ENCODE measurements at regions not wholly inside any gene's neighbourhood (a gene's known extent, or its start where the extent isn't known, plus 50 kb on each side); places are given as distances from the start of the nearest gene placed in this dataset.

GRCh38 chr3:40997711-40998519, 201.4 kb upstream of the CTNNB1 start:
- H3K27ac ChIP-seq = no peak overlapping the region
- DNase-seq (ENCODE audit: low spot score) = no peak
- TF ChIP-seq, protein P1, sequence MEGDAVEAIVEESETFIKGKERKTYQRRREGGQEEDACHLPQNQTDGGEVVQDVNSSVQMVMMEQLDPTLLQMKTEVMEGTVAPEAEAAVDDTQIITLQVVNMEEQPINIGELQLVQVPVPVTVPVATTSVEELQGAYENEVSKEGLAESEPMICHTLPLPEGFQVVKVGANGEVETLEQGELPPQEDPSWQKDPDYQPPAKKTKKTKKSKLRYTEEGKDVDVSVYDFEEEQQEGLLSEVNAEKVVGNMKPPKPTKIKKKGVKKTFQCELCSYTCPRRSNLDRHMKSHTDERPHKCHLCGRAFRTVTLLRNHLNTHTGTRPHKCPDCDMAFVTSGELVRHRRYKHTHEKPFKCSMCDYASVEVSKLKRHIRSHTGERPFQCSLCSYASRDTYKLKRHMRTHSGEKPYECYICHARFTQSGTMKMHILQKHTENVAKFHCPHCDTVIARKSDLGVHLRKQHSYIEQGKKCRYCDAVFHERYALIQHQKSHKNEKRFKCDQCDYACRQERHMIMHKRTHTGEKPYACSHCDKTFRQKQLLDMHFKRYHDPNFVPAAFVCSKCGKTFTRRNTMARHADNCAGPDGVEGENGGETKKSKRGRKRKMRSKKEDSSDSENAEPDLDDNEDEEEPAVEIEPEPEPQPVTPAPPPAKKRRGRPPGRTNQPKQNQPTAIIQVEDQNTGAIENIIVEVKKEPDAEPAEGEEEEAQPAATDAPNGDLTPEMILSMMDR (conservative IDR thresholded peaks at IDR 0.05; ENCODE audit: low read depth) = no peak
- CTCF ChIA-PET = interaction anchor here (0.6 kb wide), 1 partner anchor 311 kb away, joined by 3 read pairs; no protein-coding TSS in a partner anchor
- POLR2A ChIA-PET (ENCODE audit: low non-redundant PET) = no interaction called here

DNA sequence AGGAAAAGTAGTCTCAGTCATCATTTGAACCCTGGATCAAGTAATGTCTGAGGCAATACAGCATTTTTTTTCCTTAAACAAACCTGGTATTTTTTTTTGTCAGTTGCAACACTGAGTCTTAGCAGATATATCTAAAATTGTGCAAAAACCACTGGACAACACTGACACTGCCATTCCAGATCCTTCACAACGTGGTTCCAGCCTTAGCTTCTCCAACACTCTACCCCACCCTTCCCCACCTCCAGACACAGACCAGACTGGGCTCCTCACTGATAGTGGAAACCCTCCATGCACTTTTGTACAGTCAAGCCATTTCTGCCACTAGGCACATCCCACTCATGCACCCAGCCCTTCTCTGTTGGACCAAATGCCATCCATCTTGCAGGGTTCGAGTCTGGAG, 199.6 kb upstream of the CTNNB1 start:
- DNase-seq (ENCODE audit: low spot score) = no peak
- CTCF ChIA-PET = no interaction called here
- POLR2A ChIA-PET (ENCODE audit: low non-redundant PET) = no interaction called here
- H3K27ac ChIP-seq = no peak overlapping the region
- TF ChIP-seq, protein P1 (conservative IDR thresholded peaks at IDR 0.05; ENCODE audit: low read depth) = no peak

DNA sequence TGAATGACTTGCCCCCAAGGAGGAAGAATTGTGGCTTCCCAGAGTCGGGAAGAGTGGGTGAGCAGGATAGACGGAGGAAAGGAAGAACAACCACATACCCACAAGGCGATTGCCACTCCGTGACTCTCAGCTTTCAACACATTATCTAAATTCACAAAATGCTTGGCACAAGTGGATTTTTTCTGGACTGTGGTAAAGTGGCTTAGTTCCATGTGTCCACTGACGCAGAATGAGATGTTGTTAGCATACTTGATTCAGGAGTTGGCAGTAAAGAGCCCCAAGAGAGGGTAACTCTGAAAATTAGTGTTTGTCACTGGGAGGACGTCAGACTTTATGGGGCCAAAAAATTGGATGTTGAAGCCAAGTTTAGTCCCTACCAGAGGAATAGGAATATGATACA, 198.8 kb upstream of the CTNNB1 start:
- ChIA-PET POLR2A (ENCODE audit: low non-redundant PET) (no interaction called here), CTCF (no interaction called here)
- no peak overlapping the region for H3K27ac ChIP-seq
- no peak for DNase-seq (ENCODE audit: low spot score)
- TF ChIP-seq, protein P1 (conservative IDR thresholded peaks at IDR 0.05; ENCODE audit: low read depth) = no peak

GRCh38 chr3:41001556-41001955, 197.7 kb upstream of the CTNNB1 start:
- POLR2A ChIA-PET (ENCODE audit: low non-redundant PET) = no interaction called here
- no peak overlapping the region for H3K27ac ChIP-seq
- no peak for DNase-seq (ENCODE audit: low spot score)
- TF ChIP-seq, protein P1 (conservative IDR thresholded peaks at IDR 0.05; ENCODE audit: low read depth) = no peak
- CTCF ChIA-PET = no interaction called here

GRCh38 chr3:41002104-41002503, 197.2 kb upstream of the CTNNB1 start:
- TF ChIP-seq, protein P1 (conservative IDR thresholded peaks at IDR 0.05; ENCODE audit: low read depth) = no peak
- ChIA-PET POLR2A (ENCODE audit: low non-redundant PET) (no interaction called here), CTCF (no interaction called here)
- no peak for DNase-seq (ENCODE audit: low spot score)
- no peak overlapping the region for H3K27ac ChIP-seq

DNA sequence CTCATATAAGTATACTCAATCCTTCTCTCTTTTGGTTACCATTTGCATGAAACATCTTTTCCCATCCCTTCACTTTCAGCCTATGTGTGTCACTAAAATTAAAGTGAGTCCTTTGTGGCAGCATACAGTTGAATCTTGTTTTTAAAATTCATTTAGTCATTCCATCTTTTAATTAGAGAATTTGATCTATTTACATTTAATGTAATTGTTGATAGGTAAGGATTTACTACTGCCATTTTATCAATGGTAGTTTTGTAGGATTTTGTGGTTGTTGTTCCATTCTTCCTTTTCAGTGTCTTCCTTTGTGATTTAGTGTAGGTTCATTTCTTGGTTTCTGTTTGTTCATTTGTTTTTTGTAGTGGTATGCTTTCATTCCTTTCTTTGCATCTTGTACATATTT, 191.9 kb upstream of the CTNNB1 start:
- CTCF ChIA-PET = no interaction called here
- TF ChIP-seq, protein P1 (conservative IDR thresholded peaks at IDR 0.05; ENCODE audit: low read depth) = no peak
- no peak overlapping the region for H3K27ac ChIP-seq
- DNase-seq (ENCODE audit: low spot score) = no peak
- POLR2A ChIA-PET (ENCODE audit: low non-redundant PET) = no interaction called here
